BJ (cell line): ENCODE measurements at regions not wholly inside any gene's neighbourhood (a gene's known extent, or its start where the extent isn't known, plus 50 kb on each side); places are given as distances from the start of the nearest gene placed in this dataset.

Experiments used
- CTCF ChIA-PET: fragments of 350-600 bp; formaldehyde crosslinking; extraction: SDS; loops from one replicate; lab custom pipeline; 2021; ENCODE audit warnings: antibody characterized with exemption, inconsistent platforms; lab: Yijun Ruan, JAX
- POLR2A ChIA-PET: fragments of 300-600 bp; sonication (Branson Sonifier 250); formaldehyde crosslinking; extraction: SDS; loops from one replicate; lab custom pipeline; 2021; ENCODE audit warnings: antibody characterized with exemption; lab: Charles Lee
- DNase-seq: peaks from one replicate; pipeline ENCODE4 v3.0.0-alpha.2; 2011; ENCODE audit warnings: low read depth
- H3K27me3 ChIP-seq: 2 replicates; pipeline ENCODE4 v1.6.0; 2011; ENCODE audit warnings: low read length; ENCODE audit not compliant: control insufficient read depth, insufficient read depth
- H3K36me3 ChIP-seq: 2 replicates; pipeline ENCODE4 v1.5.1; 2011; ENCODE audit warnings: low read length; ENCODE audit not compliant: control insufficient read depth, insufficient read depth
- H3K4me3 ChIP-seq: 2 replicates; pipeline ENCODE4 v1.5.1; 2011; ENCODE audit warnings: low read depth, mild to moderate bottlenecking, control low read depth, low read length
- CTCF ChIP-seq: IDR thresholded peaks from 2 replicates; pipeline ENCODE4 v1.5.1; 2011; ENCODE audit warnings: low read depth, mild to moderate bottlenecking, control low read depth, inconsistent platforms, low read length, moderate library complexity; ENCODE audit not compliant: insufficient read depth

- Histone ChIP-seq H3K36me3 (no peaks in the 10 kb centered on the region), H3K4me3 (no peak overlapping the region), H3K27me3 (no peaks in the 10 kb centered on the region)
- POLR2A ChIA-PET, result interaction anchor here (0.6 kb wide), 1 partner anchor 66 kb away, joined by 3 read pairs; no protein-coding TSS in a partner anchor
- DNase-seq, result no peak
- no peak for TF ChIP-seq CTCF
- CTCF ChIA-PET, result interaction anchor here (1.1 kb wide), 1 partner anchor 235 kb away, joined by 4 read pairs; no protein-coding TSS in a partner anchor
Observed at GRCh38 chr10:94085288-94085687, 91.6 kb downstream of the PLCE1 start.

- H3K27me3 ChIP-seq, result no peaks in the 10 kb centered on the region
- no peak overlapping the region for H3K4me3 ChIP-seq
- H3K36me3 ChIP-seq, result no peaks in the 10 kb centered on the region
- TF ChIP-seq CTCF, result no peak
- DNase-seq, result no peak
- ChIA-PET POLR2A (no interaction called here), CTCF (interaction anchor here (1.1 to 1.2 kb wide), 2 partner anchors 10 to 234 kb away, joined by 4 read pairs; no protein-coding TSS in a partner anchor)
Observed at GRCh38 chr10:94085766-94086437, 92.2 kb downstream of the PLCE1 start.

- Histone ChIP-seq H3K27me3 (no peaks in the 10 kb centered on the region), H3K4me3 (no peak overlapping the region), H3K36me3 (no peaks in the 10 kb centered on the region)
- POLR2A ChIA-PET, result no interaction called here
- no peak for DNase-seq
- TF ChIP-seq CTCF, result no peak
- CTCF ChIA-PET, result interaction anchor here (0.9 to 1.7 kb wide), 4 partner anchors 9 to 186 kb away, joined by 3 to 7 read pairs (median 4); no protein-coding TSS in a partner anchor
Observed at GRCh38 chr10:94088926-94089381, 95.2 kb downstream of the PLCE1 start.

GRCh38 chr10:94091649-94092048 lies 97.9 kb downstream of the PLCE1 start:
- Histone ChIP-seq H3K4me3 (no peak overlapping the region), H3K36me3 (no peaks in the 10 kb centered on the region), H3K27me3 (no peaks in the 10 kb centered on the region)
- CTCF ChIA-PET, result interaction anchor here (1.5 kb wide), 1 partner anchor 12 kb away, joined by 5 read pairs; no protein-coding TSS in a partner anchor
- DNase-seq, result no peak
- TF ChIP-seq CTCF, result no peak
- POLR2A ChIA-PET, result interaction anchor here (0.6 kb wide), 1 partner anchor 1270 kb away, joined by 3 read pairs; no protein-coding TSS in a partner anchor

- CTCF ChIA-PET, result interaction anchor here (0.6 kb wide), 1 partner anchor 1029 kb away, joined by 3 read pairs; no protein-coding TSS in a partner anchor
- no peak for DNase-seq
- TF ChIP-seq CTCF, result no peak
Observed at GRCh38 chr10:94092848-94093247, 99.1 kb downstream of the PLCE1 start.

More at GRCh38 chr10:94092848-94093247, 99.1 kb downstream of the PLCE1 start:
- H3K4me3 ChIP-seq, result no peak overlapping the region
- POLR2A ChIA-PET, result no interaction called here
- no peaks in the 10 kb centered on the region for H3K27me3 ChIP-seq
- H3K36me3 ChIP-seq, result no peaks in the 10 kb centered on the region
